T47D (cell line): ENCODE measurements at regions not wholly inside any gene's neighbourhood (a gene's known extent, or its start where the extent isn't known, plus 50 kb on each side); places are given as distances from the start of the nearest gene placed in this dataset.
"Not testable (repeated sequence)": the region's sequence is repeated elsewhere in the genome, so short reads cannot be mapped to it uniquely, and the experiment has no call there.

ENCODE experiments used
- DNase-seq, 2 experiments: peaks; one replicate each; pipeline versions ENCODE4 v3.0.0 to v3.0.0-alpha.2; 2011 to 2012; ENCODE audit warnings: low read depth in 1 of 2, low spot score in 1 of 2
- JUND ChIP-seq: IDR thresholded peaks from 2 replicates; pipeline ENCODE4 v1.6.1; 2012; ENCODE audit warnings: low read depth
- in situ Hi-C: cut with HindIII; loops from 2 replicates; pipeline ENCODE4 v1.10.0; 2016; ENCODE audit warnings: low sequenced_read_pairs, low pct_unique_long_range_greater_than_20kb

GRCh38 chr1:238406098-238406860 is 515.6 kb upstream of the ZP4 start:
- no peak for TF ChIP-seq JUND
- no peak for DNase-seq
- in situ Hi-C loops = no loop called here

- no peak for DNase-seq
- no peak for TF ChIP-seq JUND
- in situ Hi-C loops = no loop called here
These were observed 514.2 kb upstream of the ZP4 start for GRCh38 chr1:238404921-238405320.

GRCh38 chr1:238404481-238404880 is 513.8 kb upstream of the ZP4 start:
- DNase-seq = no peak
- in situ Hi-C loops = no loop called here
- TF ChIP-seq JUND = no peak

DNA sequence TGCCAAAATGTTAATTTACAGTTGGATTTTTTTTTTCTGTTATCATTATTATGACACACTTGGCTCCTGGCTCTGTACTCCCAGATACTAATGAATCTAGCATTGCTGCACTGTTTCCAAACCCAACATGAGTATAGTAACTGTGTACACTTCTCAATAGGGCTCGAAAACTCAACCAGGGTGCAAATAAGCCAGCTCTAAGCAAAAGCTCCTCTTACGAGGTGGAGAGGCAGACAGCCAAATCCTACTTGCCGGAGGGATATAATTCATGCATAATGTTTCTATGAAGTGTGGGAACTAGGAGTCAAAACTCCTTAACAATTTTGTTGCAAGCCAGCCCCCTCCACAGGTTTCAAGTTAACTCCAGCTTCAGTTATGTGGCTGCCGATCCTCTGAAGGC is 510.4 kb upstream of the ZP4 start:
- DNase-seq = no peak
- in situ Hi-C loops = no loop called here
- TF ChIP-seq JUND = no peak

DNA sequence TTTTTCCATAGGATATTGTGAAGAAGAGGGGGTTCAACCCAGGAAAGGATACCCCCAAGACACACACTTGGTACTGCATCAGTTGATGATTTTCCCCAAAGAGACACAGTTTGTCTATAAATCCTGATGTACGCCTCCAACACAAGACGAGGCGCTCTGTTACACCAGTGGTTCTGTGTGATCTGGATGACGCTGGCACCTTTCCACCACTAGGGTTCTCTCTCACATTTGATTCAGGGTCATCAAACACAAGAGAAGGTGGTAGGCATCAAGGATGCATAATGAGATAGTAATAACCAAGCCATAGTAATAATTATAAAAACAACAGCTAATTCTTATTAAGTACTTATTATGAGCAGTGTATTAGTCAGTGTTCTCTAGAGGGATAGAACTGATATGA is 508.8 kb upstream of the ZP4 start:
- in situ Hi-C loops = no loop called here
- DNase-seq = peak in 1 of 2 experiments; percentile 26

DNA sequence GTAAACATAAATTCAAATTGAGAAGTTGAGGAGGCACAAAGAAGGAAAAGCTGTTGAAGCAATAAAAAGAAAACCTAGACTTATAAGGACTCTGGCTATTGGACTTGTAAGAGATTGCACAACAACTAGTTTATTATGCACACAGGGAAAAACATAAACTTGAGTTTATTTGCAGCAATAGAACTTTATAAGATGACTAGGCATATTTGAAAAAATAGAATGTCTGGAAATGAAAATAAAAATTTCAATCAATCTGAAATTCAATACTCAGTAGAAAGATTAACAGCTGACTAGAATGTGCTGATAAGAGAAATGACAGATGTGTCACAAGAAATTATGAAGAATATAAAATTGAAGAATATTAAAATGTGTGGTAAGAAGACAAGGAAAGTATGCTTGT is 505.4 kb upstream of the ZP4 start:
- no peak for DNase-seq
- in situ Hi-C loops = no loop called here
- no peak for TF ChIP-seq JUND

More for the DNA sequence above, 508.8 kb upstream of the ZP4 start:
- no peak for TF ChIP-seq JUND

- in situ Hi-C loops = no loop called here
- no peak for TF ChIP-seq JUND
- DNase-seq = peak in 1 of 2 experiments; percentile 18
These were observed 493.7 kb upstream of the ZP4 start for GRCh38 chr1:238384381-238384780.

- no peak for TF ChIP-seq JUND
- in situ Hi-C loops = no loop called here
- DNase-seq = no peak
These were observed 489.4 kb upstream of the ZP4 start for GRCh38 chr1:238380167-238380566.

- not testable (repeated sequence) for DNase-seq
These were observed 488.7 kb upstream of the ZP4 start for GRCh38 chr1:238379446-238379845.

GRCh38 chr1:238377280-238377919 is 486.7 kb upstream of the ZP4 start:
- DNase-seq = no peak
- TF ChIP-seq JUND = no peak

More at GRCh38 chr1:238379446-238379845, 488.7 kb upstream of the ZP4 start:
- in situ Hi-C loops = not testable (repeated sequence)

GRCh38 chr1:238370599-238370998 is 479.9 kb upstream of the ZP4 start:
- no peak for TF ChIP-seq JUND
- in situ Hi-C loops = no loop called here
- DNase-seq = no peak

More at GRCh38 chr1:238377280-238377919, 486.7 kb upstream of the ZP4 start:
- in situ Hi-C loops = no loop called here

GRCh38 chr1:238364214-238364892 is 473.6 kb upstream of the ZP4 start:
- in situ Hi-C loops = no loop called here
- no peak for TF ChIP-seq JUND
- DNase-seq = no peak

DNA sequence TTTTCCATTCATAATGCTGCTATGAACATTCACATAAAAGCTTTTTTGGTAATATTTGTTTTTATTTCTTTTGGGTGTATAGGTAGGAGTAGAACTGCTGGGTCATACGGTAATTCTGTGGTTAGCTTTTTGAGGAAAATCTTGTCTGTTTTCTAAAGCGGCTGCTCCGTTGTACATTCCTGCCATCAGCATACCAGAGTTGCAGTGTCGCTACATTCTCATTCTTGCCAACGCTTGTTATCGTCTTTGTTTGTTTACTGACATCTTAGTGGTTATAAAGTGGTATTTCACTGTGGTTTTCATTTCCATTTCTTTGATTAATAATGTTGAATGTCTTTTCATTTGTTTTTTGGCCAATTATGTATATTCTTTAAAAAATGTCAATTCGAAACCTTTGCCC is 469.8 kb upstream of the ZP4 start:
- in situ Hi-C loops = no loop called here
- DNase-seq = no peak
- no peak for TF ChIP-seq JUND
